Ovary (tissue), 7 donors: ENCODE measurements at regions not wholly inside any gene's neighbourhood (a gene's known extent, or its start where the extent isn't known, plus 50 kb on each side); places are given as distances from the start of the nearest gene placed in this dataset.

Experiments used
- DNase-seq, 5 donors: peaks; one replicate each; pipeline ENCODE4 v3.0.0-alpha.2; 2019 to 2020
- H3K27ac ChIP-seq, 2 donors: fragments of 200-600 bp; one replicate each; pipeline versions ENCODE4 v1.5.1 to v1.8.0; 2019 to 2022
- H3K27me3 ChIP-seq: fragments of 200-600 bp; one replicate; pipeline ENCODE4 v1.8.0; 2022
- H3K36me3 ChIP-seq: fragments of 200-600 bp; sonication (generic); one replicate; pipeline ENCODE4 v1.5.1; 2019
- H3K4me1 ChIP-seq: one replicate; pipeline ENCODE4 v1.8.1; 2013; ENCODE audit warnings: mild to moderate bottlenecking, moderate library complexity; ENCODE audit not compliant: insufficient read depth
- H3K4me3 ChIP-seq: fragments of 200-600 bp; sonication (generic); one replicate; pipeline ENCODE4 v1.5.1; 2017
- H3K9me3 ChIP-seq, 2 donors: fragments of 200-600 bp in 1 of 2; sonication (generic) in 1 of 2; one replicate each; pipeline versions ENCODE4 v1.5.1 to v1.8.1; 2013 to 2019; ENCODE audit warnings: mild to moderate bottlenecking in 1 of 2, moderate library complexity in 1 of 2
- CTCF ChIP-seq, 3 donors: fragments of 450-650 bp in 2 of 3; fragments of 200-600 bp in 1 of 3; IDR thresholded peaks; one replicate each; pipeline versions ENCODE4 v1.5.1 to v1.8.0; 2016 to 2022; ENCODE audit warnings: antibody characterized with exemption in 3 of 3, mild to moderate bottlenecking in 1 of 3
- EP300 ChIP-seq: sonication (generic); formaldehyde crosslinking; IDR thresholded peaks from one replicate; pipeline ENCODE4 v1.6.1; 2017; ENCODE audit warnings: antibody characterized with exemption
- POLR2A ChIP-seq: fragments of 450-650 bp; IDR thresholded peaks from one replicate; pipeline ENCODE4 v1.6.1; 2017; ENCODE audit warnings: antibody characterized with exemption, mild to moderate bottlenecking, moderate library complexity
- WGBS, 3 donors: extraction: QIAGEN DNeasy Blood & Tissue Kit in 1 of 3; methylation state at CpG; one replicate each; pipeline versions ENCODE4 v1.1.5 to v1.1.7; 2013 to 2017; 5-methylcytosine and 5-hydroxymethylcytosine counted together
- intact Hi-C, 4 donors: fragments of 100-400 bp; cut with DNase I; formaldehyde crosslinking; loops; one replicate each; pipeline versions ENCODE4 v1.11.0 to v1.15.1; 2022 to 2023
- donor health status: DM: no; HTN: no; CAD: no; lungs with moderate emphysema.
- donor health status: DM: no; HTN: no; CAD: no.
- donor health status: Bipolar disorder and iron deficiency.
- donor health status: DM: no; HTN: no; CAD: no.
- donor health status: DM: yes; HTN: yes; CAD: no.

GRCh38 chr5:130333089-130333488 lies 428.8 kb downstream of the CHSY3 start:
- no peaks in the 10 kb centered on the region for H3K27me3 ChIP-seq
- H3K4me3 ChIP-seq, result no peak overlapping the region
- no peaks in the 10 kb centered on the region for H3K9me3 ChIP-seq
- intact Hi-C loops, result no loop called here
- WGBS, 3 donors, result 65 to 69% (median 66%) methylated on average over 2 of the region's 2 CpGs
- no peaks in the 10 kb centered on the region for H3K36me3 ChIP-seq
- TF ChIP-seq POLR2A, result no peak
- TF ChIP-seq EP300, result no peak
- H3K27ac ChIP-seq, result no peak overlapping the region
- no peaks in the 10 kb centered on the region for H3K4me1 ChIP-seq
- no peak for DNase-seq

- Histone ChIP-seq H3K4me1 (no peaks in the 10 kb centered on the region), H3K36me3 (no peaks in the 10 kb centered on the region), H3K9me3 (no peaks in the 10 kb centered on the region), H3K27me3 (no peaks in the 10 kb centered on the region), H3K27ac (no peak overlapping the region), H3K4me3 (no peak overlapping the region)
- DNase-seq, result no peak
- 87 to 96% (median 93%) methylated on average over 3 of the region's 3 CpGs for WGBS, 3 donors
- TF ChIP-seq POLR2A (no peak), CTCF (IDR thresholded peaks at IDR 0.05) (no peak), EP300 (no peak)
- intact Hi-C loops, result no loop called here
These were observed 427.1 kb downstream of the CHSY3 start for GRCh38 chr5:130331332-130331731.

GRCh38 chr5:130324953-130325671 lies 420.8 kb downstream of the CHSY3 start:
- TF ChIP-seq POLR2A (no peak), EP300 (no peak), CTCF (IDR thresholded peaks at IDR 0.05) (no peak)
- H3K4me3 ChIP-seq, result no peak overlapping the region
- intact Hi-C loops, result no loop called here
- no peak overlapping the region for H3K27ac ChIP-seq
- H3K36me3 ChIP-seq, result no peaks in the 10 kb centered on the region
- 75 to 87% (median 82%) methylated on average over 7 of the region's 7 CpGs for WGBS, 3 donors
- H3K9me3 ChIP-seq, result no peaks in the 10 kb centered on the region
- H3K4me1 ChIP-seq, result no peaks in the 10 kb centered on the region
- no peak for DNase-seq
- no peaks in the 10 kb centered on the region for H3K27me3 ChIP-seq

GRCh38 chr5:130323804-130324454 lies 419.7 kb downstream of the CHSY3 start:
- Histone ChIP-seq H3K36me3 (no peaks in the 10 kb centered on the region), H3K4me3 (no peak overlapping the region), H3K9me3 (no peaks in the 10 kb centered on the region), H3K27ac (no peak overlapping the region), H3K4me1 (no peaks in the 10 kb centered on the region), H3K27me3 (no peaks in the 10 kb centered on the region)
- intact Hi-C loops, result no loop called here
- DNase-seq, result no peak
- 81 to 86% (median 82%) methylated on average over 3 of the region's 3 CpGs for WGBS, 3 donors
- no peak for TF ChIP-seq EP300
- TF ChIP-seq POLR2A, result no peak
- TF ChIP-seq CTCF (IDR thresholded peaks at IDR 0.05), result no peak

GRCh38 chr5:130321931-130322330 lies 417.7 kb downstream of the CHSY3 start:
- Histone ChIP-seq H3K27me3 (no peaks in the 10 kb centered on the region), H3K36me3 (no peaks in the 10 kb centered on the region), H3K9me3 (no peaks in the 10 kb centered on the region), H3K27ac (no peak overlapping the region), H3K4me1 (no peaks in the 10 kb centered on the region), H3K4me3 (no peak overlapping the region)
- TF ChIP-seq CTCF (IDR thresholded peaks at IDR 0.05) (no peak), POLR2A (no peak), EP300 (no peak)
- intact Hi-C loops, result no loop called here
- DNase-seq, result no peak
